Muscle of back (tissue), 3 donors: ENCODE measurements at regions not wholly inside any gene's neighbourhood (a gene's known extent, or its start where the extent isn't known, plus 50 kb on each side); places are given as distances from the start of the nearest gene placed in this dataset.

ENCODE experiments used
- DNase-seq, 3 donors: peaks; one replicate each; pipeline versions ENCODE4 v3.0.0 to v3.0.0-alpha.2; 2013

- peak in 1 of 3 donors; percentile 37 for DNase-seq
Observed at GRCh38 chr11:115911613-115912346, 407.6 kb upstream of the CADM1 start.

GRCh38 chr11:115910379-115910778 lies 406.2 kb upstream of the CADM1 start:
- no peak for DNase-seq

GRCh38 chr11:115906171-115906570 lies 402.0 kb upstream of the CADM1 start:
- DNase-seq, result no peak

- peak in 1 of 3 donors; percentile 43 for DNase-seq
Observed at GRCh38 chr11:115905341-115906000, 401.3 kb upstream of the CADM1 start.

- no peak for DNase-seq
Observed at GRCh38 chr11:115903179-115903578, 399.0 kb upstream of the CADM1 start.

GRCh38 chr11:115901069-115901468 lies 396.9 kb upstream of the CADM1 start:
- no peak for DNase-seq

GRCh38 chr11:115900111-115900510 lies 395.9 kb upstream of the CADM1 start:
- DNase-seq, result no peak

- no peak for DNase-seq
Observed at GRCh38 chr11:115897707-115898106, 393.5 kb upstream of the CADM1 start.

GRCh38 chr11:115896084-115896483 lies 391.9 kb upstream of the CADM1 start:
- DNase-seq, result no peak

- DNase-seq, result no peak
Observed at GRCh38 chr11:115895594-115895993, 391.4 kb upstream of the CADM1 start.

- no peak for DNase-seq
Observed at GRCh38 chr11:115894176-115894575, 390.0 kb upstream of the CADM1 start.

- peak in 1 of 3 donors; percentile 53 for DNase-seq
Observed at GRCh38 chr11:115893461-115894099, 389.4 kb upstream of the CADM1 start.

- DNase-seq, result no peak
Observed at GRCh38 chr11:115892016-115892415, 387.8 kb upstream of the CADM1 start.

GRCh38 chr11:115891581-115891980 lies 387.4 kb upstream of the CADM1 start:
- DNase-seq, result no peak

- DNase-seq, result no peak
Observed at GRCh38 chr11:115890500-115890899, 386.3 kb upstream of the CADM1 start.

- DNase-seq, result no peak
Observed at GRCh38 chr11:115889712-115890111, 385.5 kb upstream of the CADM1 start.

- DNase-seq, result no peak
Observed at GRCh38 chr11:115887727-115888126, 383.5 kb upstream of the CADM1 start.

- no peak for DNase-seq
Observed at GRCh38 chr11:115887316-115887715, 383.1 kb upstream of the CADM1 start.

GRCh38 chr11:115886422-115886733 lies 382.2 kb upstream of the CADM1 start:
- DNase-seq, result no peak

GRCh38 chr11:115885535-115886421 lies 381.6 kb upstream of the CADM1 start:
- DNase-seq, result no peak

GRCh38 chr11:115884800-115885534 lies 380.8 kb upstream of the CADM1 start:
- peak in 1 of 3 donors; percentile 8 for DNase-seq
